OCI-LY1 (cell line): ENCODE measurements at regions not wholly inside any gene's neighbourhood (a gene's known extent, or its start where the extent isn't known, plus 50 kb on each side); places are given as distances from the start of the nearest gene placed in this dataset.

Experiments
- CTCF ChIP-seq: fragments of 200-600 bp; sonication (generic), shearing (Covaris generic); IDR thresholded peaks from 2 replicates; pipeline ENCODE4 v1.5.1; 2017; ENCODE audit warnings: mild to moderate bottlenecking, antibody characterized with exemption, low read length, moderate library complexity, mixed read lengths
- EZH2 ChIP-seq: fragments of 200-600 bp; sonication (generic), shearing (Covaris generic); IDR thresholded peaks from 2 replicates; pipeline ENCODE4 v1.8.0; 2017; ENCODE audit warnings: borderline replicate concordance, mixed run types, mild to moderate bottlenecking, antibody characterized with exemption, low read length, moderate library complexity, mixed read lengths

GRCh38 chr3:25945366-25945765 is 155.5 kb downstream of the OXSM start:
- TF ChIP-seq CTCF: no peak
- no peak for TF ChIP-seq EZH2
